Gastroesophageal sphincter (tissue), 4 donors: ENCODE measurements at regions not wholly inside any gene's neighbourhood (a gene's known extent, or its start where the extent isn't known, plus 50 kb on each side); places are given as distances from the start of the nearest gene placed in this dataset.
A peak's percentile ranks its signal among the peaks of the same experiment; 100 is the strongest.

Experiments
- ATAC-seq: fragments of 150-250 bp; one replicate; pipeline ENCODE4 v1.9.1; 2016; ENCODE audit warnings: mild to moderate bottlenecking, moderate library complexity
- H3K27ac ChIP-seq, 4 donors: fragments of 200-600 bp; sonication (generic) in 3 of 4; 1 replicate in 3 of 4; 2 replicates in 1 of 4; pipeline ENCODE4 v1.5.1; 2016 to 2019
- H3K27me3 ChIP-seq: fragments of 200-600 bp; sonication (generic); one replicate; pipeline ENCODE4 v1.5.1; 2019
- H3K36me3 ChIP-seq, 2 donors: fragments of 200-600 bp; sonication (generic); one replicate each; pipeline ENCODE4 v1.5.1; 2019; ENCODE audit warnings: control low read depth in 1 of 2
- H3K4me1 ChIP-seq, 3 donors: fragments of 200-600 bp; sonication (generic); 1 replicate in 2 of 3; 2 replicates in 1 of 3; pipeline ENCODE4 v1.5.1; 2016 to 2019; ENCODE audit warnings: control low read depth in 2 of 3
- H3K4me3 ChIP-seq, 2 donors: fragments of 200-600 bp; sonication (generic); one replicate each; pipeline ENCODE4 v1.5.1; 2019; ENCODE audit warnings: mild to moderate bottlenecking in 1 of 2, moderate library complexity in 1 of 2
- H3K9me3 ChIP-seq, 3 donors: fragments of 200-600 bp; sonication (generic); one replicate each; pipeline ENCODE4 v1.5.1; 2017 to 2019; ENCODE audit warnings: control low read depth in 2 of 3
- CTCF ChIP-seq, 4 experiments: fragments of 200-600 bp in 2 of 4; fragments of 450-650 bp in 2 of 4; sonication (generic) in 1 of 4; IDR thresholded peaks; one replicate each; pipeline ENCODE4 v1.5.1; 2017 to 2019; ENCODE audit warnings: antibody characterized with exemption in 4 of 4, mild to moderate bottlenecking in 2 of 4, moderate library complexity in 2 of 4
- EP300 ChIP-seq: sonication (generic); formaldehyde crosslinking; IDR thresholded peaks from one replicate; pipeline ENCODE4 v1.6.1; 2017; ENCODE audit warnings: antibody characterized with exemption, mild to moderate bottlenecking
- POLR2A ChIP-seq, 2 donors: fragments of 450-650 bp; IDR thresholded peaks; one replicate each; pipeline ENCODE4 v1.6.1; 2017; ENCODE audit warnings: antibody characterized with exemption in 2 of 2, mild to moderate bottlenecking in 2 of 2, moderate library complexity in 1 of 2
- POLR2AphosphoS5 ChIP-seq: sonication (generic); formaldehyde crosslinking; IDR thresholded peaks from one replicate; pipeline ENCODE4 v1.6.1; 2017; ENCODE audit warnings: antibody characterized with exemption
- WGBS, 2 donors: methylation state at CpG; one replicate each; pipeline ENCODE4 v1.1.5; 2018; ENCODE audit warnings: low coverage in 1 of 2; 5-methylcytosine and 5-hydroxymethylcytosine counted together

GRCh38 chr5:114053372-114053771, 308.5 kb upstream of the KCNN2 start:
- Histone ChIP-seq H3K36me3 (no peaks in the 10 kb centered on the region), H3K9me3 (no peaks in the 10 kb centered on the region), H3K27ac (peak overlapping the region in 2 of 4 donors; percentile 16 to 74), H3K4me3 (no peak overlapping the region), H3K27me3 (peaks cover 22% of the 10 kb centered on the region), H3K4me1 (peaks cover 5 to 35% (median 14%) of the 10 kb centered on the region in 3 donors)
- 63 to 67% methylated on average over 3 to 4 of the region's 4 CpGs for WGBS, 2 donors
- TF ChIP-seq CTCF (IDR thresholded peaks at IDR 0.05) (no peak), EP300 (no peak), POLR2AphosphoS5 (no peak), POLR2A (IDR thresholded peaks at IDR 0.05) (no peak)
- ATAC-seq, result no peak

GRCh38 chr5:114054594-114054993, 307.3 kb upstream of the KCNN2 start:
- Histone ChIP-seq H3K27ac (peak overlapping the region in 3 of 4 donors; percentile 14 to 74 (median 50)), H3K36me3 (no peaks in the 10 kb centered on the region), H3K4me3 (peak overlapping the region in 1 of 2 donors; percentile 57), H3K27me3 (peaks cover 22% of the 10 kb centered on the region), H3K9me3 (no peaks in the 10 kb centered on the region), H3K4me1 (peaks cover 5 to 35% (median 14%) of the 10 kb centered on the region in 3 donors)
- no peak for ATAC-seq
- WGBS, 2 donors, result 69 to 83% methylated on average over 1 to 3 of the region's 3 CpGs
- TF ChIP-seq CTCF (IDR thresholded peaks at IDR 0.05), result no peak
- TF ChIP-seq POLR2AphosphoS5, result no peak
- TF ChIP-seq POLR2A (IDR thresholded peaks at IDR 0.05), result no peak
- no peak for TF ChIP-seq EP300

GRCh38 chr5:114055318-114056184, 306.3 kb upstream of the KCNN2 start:
- H3K4me3 ChIP-seq, result peak overlapping the region; percentile 36 to 57
- no peaks in the 10 kb centered on the region for H3K36me3 ChIP-seq
- TF ChIP-seq POLR2A (IDR thresholded peaks at IDR 0.05) (no peak), CTCF (IDR thresholded peaks at IDR 0.05) (peak in 1 of 4 experiments; percentile 30), POLR2AphosphoS5 (no peak), EP300 (no peak)
- WGBS, 2 donors, result 1 to 4% methylated on average over 9 to 27 of the region's 60 CpGs
- H3K27ac ChIP-seq, result peak overlapping the region in 3 of 4 donors; percentile 52 to 74 (median 68)
- H3K9me3 ChIP-seq, result no peaks in the 10 kb centered on the region
- H3K27me3 ChIP-seq, result peaks cover 22% of the 10 kb centered on the region
- peak; percentile 83 for ATAC-seq
- peaks cover 5 to 35% (median 14%) of the 10 kb centered on the region in 3 donors for H3K4me1 ChIP-seq

- Histone ChIP-seq H3K36me3 (no peaks in the 10 kb centered on the region), H3K9me3 (no peaks in the 10 kb centered on the region), H3K4me1 (peaks cover 5 to 35% (median 14%) of the 10 kb centered on the region in 3 donors), H3K27ac (peak overlapping the region in 3 of 4 donors; percentile 52 to 74 (median 68)), H3K4me3 (peak overlapping the region; percentile 36 to 57), H3K27me3 (peaks cover 22% of the 10 kb centered on the region)
- ATAC-seq, result no peak
- WGBS, 2 donors, result 0% methylated on average over 8 of the region's 26 CpGs; no CpG with 5 or more reads in 1 of the 2 donors
- peak in 1 of 4 experiments; percentile 6 for TF ChIP-seq CTCF (IDR thresholded peaks at IDR 0.05)
- no peak for TF ChIP-seq EP300
These were observed 305.7 kb upstream of the KCNN2 start for GRCh38 chr5:114056185-114056538.

- ATAC-seq, result no peak
These were observed 301.0 kb upstream of the KCNN2 start for GRCh38 chr5:114060866-114061265.

More at GRCh38 chr5:114060866-114061265, 301.0 kb upstream of the KCNN2 start:
- Histone ChIP-seq H3K4me3 (no peak overlapping the region), H3K27me3 (peaks cover 7% of the 10 kb centered on the region), H3K27ac (no peak overlapping the region), H3K36me3 (no peaks in the 10 kb centered on the region), H3K4me1 (peaks cover 0 to 8% (median 5%) of the 10 kb centered on the region in 3 donors), H3K9me3 (no peaks in the 10 kb centered on the region)
- TF ChIP-seq EP300 (no peak), CTCF (IDR thresholded peaks at IDR 0.05) (no peak), POLR2A (IDR thresholded peaks at IDR 0.05) (no peak), POLR2AphosphoS5 (no peak)
